T-helper 2 cell treated with Interferon-gamma antibody and Interleukin-4, amounts not matched to agents 100 ng/mL and 5 ng/mL, for 36 hours (primary cell): ENCODE measurements at regions not wholly inside any gene's neighbourhood (a gene's known extent, or its start where the extent isn't known, plus 50 kb on each side); places are given as distances from the start of the nearest gene placed in this dataset.
"Not testable (repeated sequence)": the region's sequence is repeated elsewhere in the genome, so short reads cannot be mapped to it uniquely, and the experiment has no call there.

Source experiments
- intact Hi-C: fragments of 100-400 bp; cut with micrococcal nuclease; formaldehyde crosslinking; loops from one replicate; pipeline ENCODE4 v1.15.1; 2023

GRCh38 chr4:101670370-101670769, 120.2 kb upstream of the BANK1 start:
- intact Hi-C loops, result no loop called here

GRCh38 chr4:101669832-101670188, 120.7 kb upstream of the BANK1 start:
- intact Hi-C loops, result no loop called here

GRCh38 chr4:101669138-101669831, 121.2 kb upstream of the BANK1 start:
- intact Hi-C loops, result no loop called here

GRCh38 chr4:101667348-101667747, 123.2 kb upstream of the BANK1 start:
- intact Hi-C loops, result no loop called here

GRCh38 chr4:101660607-101661006, 129.9 kb upstream of the BANK1 start:
- intact Hi-C loops, result no loop called here

- intact Hi-C loops, result no loop called here
Measured at GRCh38 chr4:101655857-101656256, 134.7 kb upstream of the BANK1 start.

GRCh38 chr4:101655005-101655404, 135.5 kb upstream of the BANK1 start:
- intact Hi-C loops, result no loop called here

- intact Hi-C loops, result no loop called here
Measured at GRCh38 chr4:101651778-101652177, 138.8 kb upstream of the BANK1 start.

GRCh38 chr4:101649790-101650515, 140.6 kb upstream of the BANK1 start:
- intact Hi-C loops, result no loop called here

GRCh38 chr4:101647710-101648034, 142.9 kb upstream of the BANK1 start:
- intact Hi-C loops, result no loop called here

- intact Hi-C loops, result no loop called here
Measured at GRCh38 chr4:101644516-101644915, 146.0 kb upstream of the BANK1 start.

- intact Hi-C loops, result no loop called here
Measured at GRCh38 chr4:101643186-101643837, 147.2 kb upstream of the BANK1 start.

- intact Hi-C loops, result not testable (repeated sequence)
Measured at GRCh38 chr4:101632766-101633165, 157.8 kb upstream of the BANK1 start.

- intact Hi-C loops, result no loop called here
Measured at GRCh38 chr4:101630319-101630986, 160.1 kb upstream of the BANK1 start.

- intact Hi-C loops, result no loop called here
Measured at GRCh38 chr4:101621120-101621519, 169.4 kb upstream of the BANK1 start.

GRCh38 chr4:101615652-101616051, 174.9 kb upstream of the BANK1 start:
- intact Hi-C loops, result no loop called here

- intact Hi-C loops, result not testable (repeated sequence)
Measured at GRCh38 chr4:101606989-101607388, 183.5 kb upstream of the BANK1 start.

GRCh38 chr4:101604976-101605375, 185.6 kb upstream of the BANK1 start:
- intact Hi-C loops, result no loop called here

GRCh38 chr4:101600287-101600686, 190.2 kb upstream of the BANK1 start:
- intact Hi-C loops, result no loop called here

GRCh38 chr4:101599620-101600019, 190.9 kb upstream of the BANK1 start:
- intact Hi-C loops, result loop anchor here (10.0 kb wide), 1 partner anchor 255 kb away; the partner anchor contains the start of gene PPP3CA

GRCh38 chr4:101596781-101597552, 193.6 kb upstream of the BANK1 start:
- intact Hi-C loops, result loop anchor here (1.0 to 10.0 kb wide), 2 partner anchors 252 to 428 kb away; partner anchors contain the start of gene PPP3CA
